Heart left ventricle (tissue), 13 donors: ENCODE measurements at regions not wholly inside any gene's neighbourhood (a gene's known extent, or its start where the extent isn't known, plus 50 kb on each side); places are given as distances from the start of the nearest gene placed in this dataset.

Experiments
- CTCF ChIP-seq, 12 donors: fragments of 200-600 bp; sonication (generic) in 4 of 12; IDR thresholded peaks; one replicate each; pipeline versions ENCODE4 v1.5.0 to v1.8.0; 2018 to 2022; ENCODE audit warnings: antibody characterized with exemption in 12 of 12, mild to moderate bottlenecking in 5 of 12
- POLR2A ChIP-seq, 2 donors: fragments of 450-650 bp; IDR thresholded peaks; one replicate each; pipeline ENCODE4 v1.6.1; 2017; ENCODE audit warnings: antibody characterized with exemption in 2 of 2, mild to moderate bottlenecking in 2 of 2, moderate library complexity in 2 of 2
- donor health status: ischemic (EF 13 %, LVEDD 7.1; RV severe dilation, severe dysfunction).
- donor health status: DM: no; HTN: yes; CAD: no.
- donor health status: DM: no; HTN: no; CAD: no.
- donor health status: ischemic (EF 25% LVEDD 6.9; RV normal size, moderate dysfunction).
- donor health status: ischemic (EF 25% LVEDD 5.7; RV mildly dilated, moderate dysfunction).
- donor health status: ischemic (EF 35%, LVEDD 5.7; RV mildly dilated, moderate dysfunction).
- donor health status: nonischemic (EF 11% LVEDD 7.7; RV severe dilation, severe dysfunction).
- donor health status: DM: yes; HTN: yes; CAD: no.
- donor health status: PGD.
- donor health status: ischemic (EF 29% LVEDD 5.4; RV normal size, mild dysfunction).
- donor health status: nonischemic (EF 23%, LVEDD 6.1; RV moderate dilation, normal function).

- TF ChIP-seq POLR2A (IDR thresholded peaks at IDR 0.05): no peak
- no peak for TF ChIP-seq CTCF (IDR thresholded peaks at IDR 0.05)
These were observed 92.7 kb downstream of the DYRK2 start for GRCh38 chr12:67741270-67741669.
